Femur (tissue), 1 donor: ENCODE measurements at regions not wholly inside any gene's neighbourhood (a gene's known extent, or its start where the extent isn't known, plus 50 kb on each side); places are given as distances from the start of the nearest gene placed in this dataset.

Source experiments
- DNase-seq: peaks from one replicate; pipeline ENCODE4 v3.0.0-alpha.2; 2017

- DNase-seq, result no peak
Observed at GRCh38 chr11:15390857-15391256, 276.1 kb downstream of the INSC start.

GRCh38 chr11:15396778-15397177, 282.1 kb downstream of the INSC start:
- DNase-seq, result no peak

GRCh38 chr11:15406851-15407351, 292.2 kb downstream of the INSC start:
- DNase-seq, result no peak

GRCh38 chr11:15412054-15412453, 297.3 kb downstream of the INSC start:
- DNase-seq, result no peak

- DNase-seq, result peak; percentile 22
Observed at GRCh38 chr11:15418921-15419320, 304.2 kb downstream of the INSC start.

- DNase-seq, result no peak
Observed at GRCh38 chr11:15419696-15420095, 305.0 kb downstream of the INSC start.

GRCh38 chr11:15430381-15430780, 315.7 kb downstream of the INSC start:
- DNase-seq, result no peak

GRCh38 chr11:15434529-15434928, 319.8 kb downstream of the INSC start:
- no peak for DNase-seq

- DNase-seq, result no peak
Observed at GRCh38 chr11:15446315-15446714, 331.6 kb downstream of the INSC start.

- DNase-seq, result no peak
Observed at GRCh38 chr11:15446929-15447328, 332.2 kb downstream of the INSC start.

- no peak for DNase-seq
Observed at GRCh38 chr11:15451713-15452112, 337.0 kb downstream of the INSC start.

GRCh38 chr11:15453211-15453765, 338.6 kb downstream of the INSC start:
- DNase-seq, result peak; percentile 20

GRCh38 chr11:15468466-15468865, 353.7 kb downstream of the INSC start:
- DNase-seq, result no peak

GRCh38 chr11:15471048-15471894, 356.5 kb downstream of the INSC start:
- no peak for DNase-seq

GRCh38 chr11:15471895-15472799, 357.4 kb downstream of the INSC start:
- DNase-seq, result no peak

GRCh38 chr11:15473954-15474837, 359.5 kb downstream of the INSC start:
- no peak for DNase-seq

- no peak for DNase-seq
Observed at GRCh38 chr11:15476371-15476917, 361.7 kb downstream of the INSC start.

GRCh38 chr11:15481871-15482270, 367.1 kb downstream of the INSC start:
- no peak for DNase-seq

- DNase-seq, result no peak
Observed at GRCh38 chr11:15483205-15483604, 368.5 kb downstream of the INSC start.

GRCh38 chr11:15484398-15484797, 369.7 kb downstream of the INSC start:
- DNase-seq, result no peak

GRCh38 chr11:15485432-15485831, 370.7 kb downstream of the INSC start:
- DNase-seq, result no peak

- DNase-seq, result no peak
Observed at GRCh38 chr11:15489281-15489680, 374.6 kb downstream of the INSC start.
